Endothelial cell of umbilical vein (primary cell): ENCODE measurements at regions not wholly inside any gene's neighbourhood (a gene's known extent, or its start where the extent isn't known, plus 50 kb on each side); places are given as distances from the start of the nearest gene placed in this dataset.

Source experiments
- BruUV-seq: library from RNA; stranded (reverse); fragments of 400-500 nt; replicated peaks from 2 replicates; lab custom pipeline; 2021; lab: Mats Ljungman, UMichigan
- CTCF ChIA-PET: fragments of 300-600, 350-600 bp; sonication (Branson Sonifier 250); formaldehyde crosslinking; loops from one replicate; lab custom pipeline; 2021; ENCODE audit warnings: antibody characterized with exemption, inconsistent platforms; lab: Charles Lee
- POLR2A ChIA-PET: fragments of 300-600, 350-600 bp; sonication (Branson Sonifier 250); formaldehyde crosslinking; loops from one replicate; lab custom pipeline; 2021; ENCODE audit warnings: antibody characterized with exemption, inconsistent platforms; lab: Charles Lee
- DNase-seq: peaks from one replicate; pipeline ENCODE4 v3.0.0-alpha.2; 2011; ENCODE audit warnings: low read depth, low spot score
- FAIRE-seq: peaks from 2 replicates; lab custom pipeline; 2011; peaks lifted over from hg19 to GRCh38; lab: Jason Lieb, UNC
- H2AFZ ChIP-seq: 2 replicates; pipeline ENCODE4 v1.6.0; 2012; ENCODE audit warnings: low read depth, low read length, control low read depth, inconsistent platforms
- H3K27ac ChIP-seq: 2 replicates; pipeline ENCODE4 v1.5.1; 2011; ENCODE audit warnings: low read depth, mild to moderate bottlenecking, control low read depth, low read length, moderate library complexity; ENCODE audit not compliant: insufficient read depth
- H3K27me3 ChIP-seq, 2 experiments: 2 replicates each; pipeline versions ENCODE4 v1.6.0 to v1.6.1; 2011; ENCODE audit warnings: low read length in 2 of 2, mixed read lengths in 1 of 2; ENCODE audit not compliant: control insufficient read depth in 2 of 2, insufficient read depth in 2 of 2
- H3K36me3 ChIP-seq, 2 experiments: 2 replicates in 1 of 2; 3 replicates in 1 of 2; pipeline ENCODE4 v1.5.1; 2011; ENCODE audit warnings: low read length in 2 of 2, mild to moderate bottlenecking in 1 of 2, moderate library complexity in 1 of 2; ENCODE audit not compliant: control insufficient read depth in 2 of 2, insufficient read depth in 2 of 2; ENCODE audit errors: extremely low read depth in 1 of 2
- H3K4me1 ChIP-seq: 3 replicates; pipeline ENCODE4 v1.5.1; 2011; ENCODE audit warnings: mild to moderate bottlenecking, low read length; ENCODE audit not compliant: control insufficient read depth, insufficient read depth; ENCODE audit errors: extremely low read depth
- H3K4me2 ChIP-seq: 2 replicates; pipeline ENCODE4 v1.6.1; 2011; ENCODE audit warnings: low read length, control low read depth, mixed read lengths; ENCODE audit not compliant: insufficient read depth
- H3K4me3 ChIP-seq, 3 experiments: fragments of 200-600 bp in 1 of 3; sonication (generic), shearing (Covaris generic) in 1 of 3; replicated peaks in 1 of 3; 2 replicates each; pipeline ENCODE4 v1.5.1; 2011 to 2016; ENCODE audit warnings: control low read depth in 3 of 3, low read length in 3 of 3, mild to moderate bottlenecking in 2 of 3, inconsistent platforms in 1 of 3, low read depth in 1 of 3, moderate library complexity in 1 of 3; ENCODE audit not compliant: insufficient read depth in 1 of 3
- H3K79me2 ChIP-seq: 2 replicates; pipeline ENCODE4 v1.6.0; 2012; ENCODE audit warnings: low read length, inconsistent platforms; ENCODE audit not compliant: control insufficient read depth, insufficient read depth
- H3K9ac ChIP-seq: replicated peaks from 2 replicates; pipeline ENCODE3; 2011; ENCODE audit warnings: low read length, control low read depth; ENCODE audit not compliant: insufficient read depth; ENCODE audit errors: extremely low read depth
- H3K9me1 ChIP-seq: replicated peaks from 3 replicates; pipeline ENCODE4 v1.6.0; 2011; ENCODE audit warnings: mild to moderate bottlenecking, low read length; ENCODE audit not compliant: control insufficient read depth, insufficient read depth; ENCODE audit errors: extremely low read depth
- H3K9me3 ChIP-seq: replicated peaks from 2 replicates; pipeline ENCODE4 v1.5.1; 2012; ENCODE audit warnings: low read length, inconsistent platforms; ENCODE audit not compliant: control insufficient read depth, insufficient read depth
- H4K20me1 ChIP-seq: replicated peaks from 2 replicates; pipeline ENCODE3; 2011; ENCODE audit warnings: mild to moderate bottlenecking, low read length; ENCODE audit not compliant: control insufficient read depth, insufficient read depth; ENCODE audit errors: extremely low read depth
- EZH2 ChIP-seq: IDR thresholded peaks from 2 replicates; pipeline ENCODE4 v1.6.1; 2012; ENCODE audit warnings: borderline replicate concordance, low read depth, mild to moderate bottlenecking, moderate library complexity, low read length, inconsistent platforms; ENCODE audit not compliant: severe bottlenecking
- FOS ChIP-seq: IDR thresholded peaks from 2 replicates; pipeline ENCODE4 v1.6.1; 2011; ENCODE audit warnings: mild to moderate bottlenecking, low read length, moderate library complexity, borderline replicate concordance; ENCODE audit not compliant: insufficient read depth
- GATA2 ChIP-seq: IDR thresholded peaks from 2 replicates; pipeline ENCODE4 v1.7.0; 2011; ENCODE audit warnings: low read depth, mild to moderate bottlenecking, moderate library complexity, mixed read lengths, low read length; ENCODE audit not compliant: insufficient read length, insufficient read depth
- JUN ChIP-seq: IDR thresholded peaks from 2 replicates; pipeline ENCODE4 v1.6.1; 2011; ENCODE audit warnings: borderline replicate concordance, low read depth; ENCODE audit not compliant: insufficient read length, insufficient read depth
- MAX ChIP-seq: IDR thresholded peaks from 2 replicates; pipeline ENCODE4 v1.6.1; 2011; ENCODE audit not compliant: insufficient read depth, insufficient read length
- MYC ChIP-seq: IDR thresholded peaks from one replicate; pipeline ENCODE4 v1.6.1; 2011; ENCODE audit warnings: mild to moderate bottlenecking, low read depth, low read length
- POLR2A ChIP-seq: IDR thresholded peaks from 2 replicates; pipeline ENCODE4 v1.6.1; 2012; ENCODE audit warnings: low read depth, mild to moderate bottlenecking, control low read depth, low read length
- POLR2AphosphoS5 ChIP-seq: IDR thresholded peaks from 2 replicates; pipeline ENCODE4 v1.6.1; 2012; ENCODE audit warnings: low read depth, mild to moderate bottlenecking, control low read depth, low read length, moderate library complexity; ENCODE audit not compliant: insufficient read depth
- dilution Hi-C: fragments of 300-500 bp; cut with MboI; formaldehyde crosslinking; loops from one replicate; pipeline ENCODE4 v1.15.0; 2019; ENCODE audit warnings: low sequenced_read_pairs; ENCODE audit not compliant: extremely low pct_ligation_motif_present
- intact Hi-C: fragments of 100-400 bp; cut with micrococcal nuclease; formaldehyde crosslinking; loops from one replicate; pipeline ENCODE4 v1.10.0; 2022
- TF ChIP-seq, protein P1 (sequence below), 2 donors: IDR thresholded peaks; 1 replicate in 1 of 2; 2 replicates in 1 of 2; pipeline ENCODE4 v1.5.1; 2011; ENCODE audit warnings: low read length in 2 of 2, mild to moderate bottlenecking in 2 of 2, moderate library complexity in 2 of 2, control low read depth in 1 of 2, inconsistent platforms in 1 of 2, low read depth in 1 of 2; ENCODE audit not compliant: insufficient read depth in 1 of 2; ENCODE audit errors: extremely low read depth in 1 of 2

- BruUV-seq: no TSS peak
- dilution Hi-C loops: no loop called here
These were observed 472.8 kb upstream of the ADARB2 start for GRCh38 chr10:2210088-2210487.

DNA sequence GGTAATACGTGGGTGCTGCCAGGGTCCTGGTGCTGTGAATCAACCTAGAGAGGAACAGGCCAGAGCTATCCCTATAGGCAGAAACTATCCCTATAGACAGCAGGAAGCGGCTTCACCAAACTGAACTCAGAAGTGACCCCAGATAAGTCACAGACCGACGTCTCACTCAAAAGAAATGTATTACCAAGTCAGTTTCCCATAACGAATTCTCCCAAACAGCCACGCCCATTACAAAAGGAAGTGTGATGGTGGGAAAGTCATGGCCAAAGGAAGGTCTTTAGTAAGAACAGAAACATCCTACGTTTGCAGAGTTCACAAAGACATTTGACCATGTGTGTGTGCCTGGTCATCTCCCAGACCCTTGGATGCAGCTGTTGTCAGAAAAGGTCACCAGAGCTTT is 470.8 kb upstream of the ADARB2 start:
- Histone ChIP-seq H3K79me2 (no peaks in the 10 kb centered on the region), H3K27ac (no peak overlapping the region), H2AFZ (no peak overlapping the region), H3K9me3 (peaks cover 6% of the 10 kb centered on the region), H3K36me3 (no peaks in the 10 kb centered on the region), H3K4me3 (no peak overlapping the region), H3K4me2 (no peak overlapping the region), H3K27me3 (no peaks in the 10 kb centered on the region), H3K9ac (no peak overlapping the region), H4K20me1 (no peaks in the 10 kb centered on the region), H3K9me1 (no peaks in the 10 kb centered on the region), H3K4me1 (no peaks in the 10 kb centered on the region)
- BruUV-seq: no TSS peak
- dilution Hi-C loops (no loop called here), intact Hi-C loops (no loop called here)
- POLR2A ChIA-PET: no interaction called here
- no peak for DNase-seq
- no peak for FAIRE-seq
- TF ChIP-seq POLR2A: no peak
- TF ChIP-seq FOS: no peak
- TF ChIP-seq GATA2: no peak
- no peak for TF ChIP-seq EZH2
- TF ChIP-seq POLR2AphosphoS5: no peak
- no peak for TF ChIP-seq JUN
- no peak for TF ChIP-seq MAX
- TF ChIP-seq, protein P1, sequence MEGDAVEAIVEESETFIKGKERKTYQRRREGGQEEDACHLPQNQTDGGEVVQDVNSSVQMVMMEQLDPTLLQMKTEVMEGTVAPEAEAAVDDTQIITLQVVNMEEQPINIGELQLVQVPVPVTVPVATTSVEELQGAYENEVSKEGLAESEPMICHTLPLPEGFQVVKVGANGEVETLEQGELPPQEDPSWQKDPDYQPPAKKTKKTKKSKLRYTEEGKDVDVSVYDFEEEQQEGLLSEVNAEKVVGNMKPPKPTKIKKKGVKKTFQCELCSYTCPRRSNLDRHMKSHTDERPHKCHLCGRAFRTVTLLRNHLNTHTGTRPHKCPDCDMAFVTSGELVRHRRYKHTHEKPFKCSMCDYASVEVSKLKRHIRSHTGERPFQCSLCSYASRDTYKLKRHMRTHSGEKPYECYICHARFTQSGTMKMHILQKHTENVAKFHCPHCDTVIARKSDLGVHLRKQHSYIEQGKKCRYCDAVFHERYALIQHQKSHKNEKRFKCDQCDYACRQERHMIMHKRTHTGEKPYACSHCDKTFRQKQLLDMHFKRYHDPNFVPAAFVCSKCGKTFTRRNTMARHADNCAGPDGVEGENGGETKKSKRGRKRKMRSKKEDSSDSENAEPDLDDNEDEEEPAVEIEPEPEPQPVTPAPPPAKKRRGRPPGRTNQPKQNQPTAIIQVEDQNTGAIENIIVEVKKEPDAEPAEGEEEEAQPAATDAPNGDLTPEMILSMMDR (IDR thresholded peaks at IDR 0.05; ENCODE audit: extremely low read depth in 1 of 2, insufficient read depth in 1 of 2, low read depth in 1 of 2, low read length in 2 of 2): no peak
- TF ChIP-seq MYC: no peak
- CTCF ChIA-PET: no interaction called here

More at GRCh38 chr10:2210088-2210487, 472.8 kb upstream of the ADARB2 start:
- H3K9me1 ChIP-seq: no peaks in the 10 kb centered on the region
- H3K79me2 ChIP-seq: no peaks in the 10 kb centered on the region
- no peak overlapping the region for H3K4me2 ChIP-seq
- POLR2A ChIA-PET: no interaction called here
- no peak overlapping the region for H2AFZ ChIP-seq
- no peaks in the 10 kb centered on the region for H3K4me1 ChIP-seq
- CTCF ChIA-PET: no interaction called here
- H3K36me3 ChIP-seq: no peaks in the 10 kb centered on the region
- FAIRE-seq (no peak), DNase-seq (no peak)
- no peak overlapping the region for H3K4me3 ChIP-seq
- H4K20me1 ChIP-seq: no peaks in the 10 kb centered on the region
- H3K9ac ChIP-seq: no peak overlapping the region
- intact Hi-C loops: no loop called here
- peaks cover 6% of the 10 kb centered on the region for H3K9me3 ChIP-seq
- TF ChIP-seq FOS (no peak), POLR2A (no peak)
- no peaks in the 10 kb centered on the region for H3K27me3 ChIP-seq
- no peak overlapping the region for H3K27ac ChIP-seq
